ENCODE measurements at regions not wholly inside any gene's neighbourhood (a gene's known extent, or its start where the extent isn't known, plus 50 kb on each side); places are given as distances from the start of the nearest gene placed in this dataset.

GRCh38 chr1:30052178-30052577 lies 671.2 kb downstream of the MATN1 start:
- TF ChIP-seq HOXA7 (CRISPR knock-in tag; IDR thresholded peaks at IDR 0.05), result no peak
- no peak for TF ChIP-seq CTCF (IDR thresholded peaks at IDR 0.05)
- no peak for TF ChIP-seq EHMT2 (IDR thresholded peaks at IDR 0.05; ENCODE audit: low read depth)
- no peak for TF ChIP-seq POLR2A (IDR thresholded peaks at IDR 0.05; ENCODE audit: low read length)
- TF ChIP-seq RFX5 (IDR thresholded peaks at IDR 0.05), result no peak
- no peak for TF ChIP-seq MYC (IDR thresholded peaks at IDR 0.05; ENCODE audit: borderline replicate concordance, low read length)
- no peak for TF ChIP-seq JUNB (IDR thresholded peaks at IDR 0.05)
- TF ChIP-seq ELK1 (IDR thresholded peaks at IDR 0.05; ENCODE audit: low read depth, low read length), result no peak
- TF ChIP-seq RARB (CRISPR knock-in tag; IDR thresholded peaks at IDR 0.05), result no peak
